ENCODE measurements at regions not wholly inside any gene's neighbourhood (a gene's known extent, or its start where the extent isn't known, plus 50 kb on each side); places are given as distances from the start of the nearest gene placed in this dataset.
"Not testable (repeated sequence)": the region's sequence is repeated elsewhere in the genome, so short reads cannot be mapped to it uniquely, and the experiment has no call there.

- intact Hi-C loops (cut with DNase I) = no loop called here
- Histone ChIP-seq H3K4me3 (no peak overlapping the region), H3K9me3 (no peaks in the 10 kb centered on the region), H3K27ac (no peak overlapping the region), H3K36me3 (no peaks in the 10 kb centered on the region), H3K27me3 (no peaks in the 10 kb centered on the region), H3K4me1 (no peaks in the 10 kb centered on the region)
- no peak for TF ChIP-seq CTCF (IDR thresholded peaks at IDR 0.05)
- no peak for TF ChIP-seq POLR2AphosphoS5 (IDR thresholded peaks at IDR 0.05; ENCODE audit: insufficient read depth in 1 of 2, low read depth in 1 of 2)
- TF ChIP-seq POLR2A (IDR thresholded peaks at IDR 0.05) = no peak
- no peak for DNase-seq (ENCODE audit: extremely low spot score in 2 of 2)
Measured at GRCh38 chr18:1371724-1372123, 467.1 kb downstream of the ADCYAP1 start.

GRCh38 chr18:1383465-1383864 lies 478.8 kb downstream of the ADCYAP1 start:
- TF ChIP-seq POLR2A (IDR thresholded peaks at IDR 0.05) (no peak), CTCF (IDR thresholded peaks at IDR 0.05) (no peak), POLR2AphosphoS5 (IDR thresholded peaks at IDR 0.05; ENCODE audit: insufficient read depth in 1 of 2, low read depth in 1 of 2) (no peak)
- H3K4me3 ChIP-seq = no peak overlapping the region
- intact Hi-C loops (cut with DNase I) = no loop called here
- no peaks in the 10 kb centered on the region for H3K36me3 ChIP-seq
- H3K27me3 ChIP-seq = no peaks in the 10 kb centered on the region
- DNase-seq (ENCODE audit: extremely low spot score in 2 of 2) = no peak
- H3K4me1 ChIP-seq = no peaks in the 10 kb centered on the region
- H3K9me3 ChIP-seq = no peaks in the 10 kb centered on the region
- H3K27ac ChIP-seq = no peak overlapping the region

GRCh38 chr18:1388468-1388867 lies 483.8 kb downstream of the ADCYAP1 start:
- H3K27me3 ChIP-seq; H3K4me3 ChIP-seq; intact Hi-C loops (cut with DNase I); H3K27ac ChIP-seq; H3K4me1 ChIP-seq; H3K9me3 ChIP-seq; H3K36me3 ChIP-seq; DNase-seq (ENCODE audit: extremely low spot score in 2 of 2): not testable (repeated sequence)

GRCh38 chr18:1392046-1392445 lies 487.4 kb downstream of the ADCYAP1 start:
- DNase-seq (ENCODE audit: extremely low spot score in 2 of 2) = no peak
- H3K4me3 ChIP-seq = no peak overlapping the region
- H3K36me3 ChIP-seq = no peaks in the 10 kb centered on the region
- H3K27ac ChIP-seq = no peak overlapping the region
- H3K4me1 ChIP-seq = no peaks in the 10 kb centered on the region
- TF ChIP-seq CTCF (IDR thresholded peaks at IDR 0.05) = no peak
- TF ChIP-seq POLR2A (IDR thresholded peaks at IDR 0.05) = no peak
- no peak for TF ChIP-seq POLR2AphosphoS5 (IDR thresholded peaks at IDR 0.05; ENCODE audit: insufficient read depth in 1 of 2, low read depth in 1 of 2)
- H3K9me3 ChIP-seq = no peaks in the 10 kb centered on the region
- no peaks in the 10 kb centered on the region for H3K27me3 ChIP-seq
- intact Hi-C loops (cut with DNase I) = no loop called here

GRCh38 chr18:1392865-1393734 lies 488.4 kb downstream of the ADCYAP1 start:
- intact Hi-C loops (cut with DNase I) = no loop called here
- H3K27me3 ChIP-seq = no peaks in the 10 kb centered on the region
- no peaks in the 10 kb centered on the region for H3K36me3 ChIP-seq
- no peak overlapping the region for H3K4me3 ChIP-seq
- no peak overlapping the region for H3K27ac ChIP-seq
- H3K9me3 ChIP-seq = no peaks in the 10 kb centered on the region
- no peak for DNase-seq (ENCODE audit: extremely low spot score in 2 of 2)
- no peaks in the 10 kb centered on the region for H3K4me1 ChIP-seq
- TF ChIP-seq POLR2AphosphoS5 (IDR thresholded peaks at IDR 0.05; ENCODE audit: insufficient read depth in 1 of 2, low read depth in 1 of 2) (no peak), CTCF (IDR thresholded peaks at IDR 0.05) (no peak), POLR2A (IDR thresholded peaks at IDR 0.05) (no peak)
